ENCODE measurements at regions not wholly inside any gene's neighbourhood (a gene's known extent, or its start where the extent isn't known, plus 50 kb on each side); places are given as distances from the start of the nearest gene placed in this dataset.

DNA sequence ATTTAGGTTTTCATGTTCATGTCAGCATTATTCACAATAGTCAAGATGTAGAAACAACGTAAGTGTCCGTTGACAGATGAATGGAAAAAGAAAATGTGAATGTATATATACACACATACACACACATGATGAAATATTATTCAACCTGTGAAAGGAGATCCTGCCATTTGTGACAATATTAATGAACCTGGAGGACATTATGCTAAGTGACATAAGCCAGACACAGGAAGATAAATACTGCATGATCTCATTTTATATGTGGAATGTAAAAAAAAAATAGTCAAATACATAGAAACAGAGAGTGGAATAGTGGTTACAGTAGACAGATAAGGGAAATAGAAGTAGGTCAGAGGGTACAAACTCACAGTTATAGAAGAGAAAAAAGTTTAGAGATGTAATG, 651.1 kb upstream of the MKI67 start:
- no peak for DNase-seq

GRCh38 chr10:128779416-128779815, 653.2 kb upstream of the MKI67 start:
- DNase-seq: no peak

DNA sequence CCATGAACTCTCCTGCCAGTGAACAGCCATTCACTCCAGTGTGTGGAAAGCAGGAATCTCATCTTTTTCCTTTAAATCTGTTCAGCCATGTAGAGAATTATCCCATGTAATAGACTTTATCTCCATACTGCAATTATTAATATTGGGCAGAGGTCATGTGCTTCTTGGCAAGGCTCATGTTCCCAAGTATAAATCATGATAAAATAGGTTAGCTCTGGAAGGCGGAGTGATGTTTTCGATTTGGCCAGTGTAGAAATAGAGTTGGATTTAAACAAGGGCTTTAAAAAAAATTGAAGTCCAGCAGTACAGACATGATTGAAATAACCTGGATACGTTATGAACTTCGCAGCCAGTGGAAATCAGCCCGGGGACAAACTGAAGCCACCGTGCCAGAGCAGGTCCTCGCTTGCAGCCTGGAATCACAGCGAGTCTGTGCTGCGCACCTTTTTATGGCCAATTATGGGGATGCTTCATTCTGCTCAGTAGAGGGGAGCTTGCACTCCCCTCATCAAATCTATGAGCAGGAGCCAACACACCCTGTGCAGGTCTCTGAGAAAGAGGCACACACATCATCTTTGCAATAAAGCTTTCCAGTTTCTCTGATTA, 654.0 kb upstream of the MKI67 start:
- no peak for DNase-seq

DNA sequence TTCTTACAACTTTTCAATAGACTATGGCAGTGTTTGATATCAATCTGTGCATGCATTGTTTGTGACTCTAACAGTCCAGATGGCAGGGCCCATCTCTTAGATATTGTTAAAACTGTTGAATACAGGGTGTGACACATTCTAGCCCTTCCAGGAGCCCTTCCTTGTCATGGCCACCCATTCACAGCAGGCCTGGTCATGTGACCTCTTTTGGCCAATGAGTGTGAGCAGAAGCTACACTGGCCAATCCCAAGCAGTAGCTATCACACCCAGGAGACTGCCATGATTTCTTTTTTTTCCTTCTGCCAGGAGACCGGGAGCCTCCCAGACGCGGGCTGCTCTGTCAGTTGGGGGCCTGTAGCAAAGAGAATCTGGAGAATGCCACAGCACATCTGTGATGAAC, 655.4 kb upstream of the MKI67 start:
- no peak for DNase-seq

DNA sequence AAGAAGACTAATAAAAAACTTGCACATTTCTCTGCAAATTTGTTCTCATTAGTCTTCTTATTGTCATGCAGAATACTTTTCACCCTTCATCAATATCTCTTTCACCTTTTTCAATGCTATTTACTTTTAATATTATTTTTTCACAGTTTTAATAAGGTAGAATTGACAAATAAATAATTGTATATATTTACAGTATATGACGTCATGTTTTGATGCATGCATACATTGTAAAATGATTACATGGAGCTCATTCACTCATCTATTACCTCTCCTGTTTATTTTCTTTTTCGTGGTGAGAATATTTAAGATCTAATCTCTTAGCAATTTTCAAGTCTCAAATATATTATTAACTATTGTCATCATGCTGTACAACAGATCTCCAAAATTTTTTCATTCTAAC, 658.2 kb upstream of the MKI67 start:
- DNase-seq: no peak

DNA sequence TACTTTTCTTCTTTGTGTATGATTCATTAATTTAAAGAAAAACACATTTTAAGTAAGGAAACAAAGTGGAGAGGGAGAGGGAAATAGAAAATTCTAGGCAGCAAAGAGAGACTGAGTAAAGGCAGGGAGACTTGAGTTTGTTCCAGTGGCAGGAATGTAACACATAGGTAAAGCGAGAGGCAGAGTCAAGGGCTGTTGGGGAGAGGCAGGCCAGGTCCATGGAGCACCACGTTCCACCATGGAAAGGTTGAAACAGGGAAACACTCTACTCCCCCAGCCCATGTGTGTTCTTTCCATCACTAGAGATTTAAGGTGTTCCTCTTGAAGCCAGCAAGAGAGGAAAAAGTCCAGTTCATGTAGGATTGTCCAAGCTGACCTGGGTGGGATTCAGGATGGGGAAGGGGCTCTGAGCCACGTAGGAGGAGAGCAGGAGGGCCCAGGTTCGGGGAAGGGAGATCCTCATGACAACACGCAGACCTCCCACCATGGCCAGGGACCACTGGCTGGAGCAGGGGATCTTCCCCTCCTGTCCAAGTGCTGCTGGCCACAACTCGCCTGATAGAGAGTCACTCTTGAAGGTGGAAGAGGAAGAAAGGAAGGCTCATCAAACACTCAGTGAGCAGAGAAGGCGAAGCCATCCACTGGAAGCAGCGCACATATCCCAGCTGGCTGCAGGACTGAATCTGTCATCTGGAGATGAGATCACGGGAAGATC, 666.4 kb upstream of the MKI67 start:
- no peak for DNase-seq

GRCh38 chr10:128793726-128794655, 667.8 kb upstream of the MKI67 start:
- DNase-seq: no peak

DNA sequence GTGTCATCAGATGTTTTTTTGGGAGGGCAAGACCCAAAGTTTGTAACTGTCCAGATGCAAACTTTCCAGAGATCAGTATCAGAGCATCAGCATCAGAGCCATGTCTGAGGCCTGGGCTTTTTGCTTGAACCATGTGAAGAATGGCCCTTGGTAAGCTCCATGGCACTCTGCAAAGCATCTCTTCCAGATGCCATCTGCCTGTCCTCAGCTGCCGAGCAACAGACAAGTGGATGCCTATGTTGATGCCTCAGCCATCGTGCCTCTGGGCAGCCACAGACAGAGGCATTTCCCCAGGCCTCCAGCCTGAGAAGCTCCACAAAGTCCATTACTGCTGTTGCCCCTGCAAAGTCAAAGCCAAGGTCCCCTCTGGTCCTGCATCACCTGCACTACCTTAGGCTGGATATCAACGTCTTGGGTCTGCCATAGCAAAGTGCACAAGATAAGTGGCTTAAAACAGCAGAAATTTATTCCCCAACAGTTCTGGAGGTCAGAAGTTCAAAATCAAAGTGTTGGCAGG, 670.2 kb upstream of the MKI67 start:
- no peak for DNase-seq

GRCh38 chr10:128802062-128802461, 665.0 kb upstream of the MGMT start:
- DNase-seq: no peak

DNA sequence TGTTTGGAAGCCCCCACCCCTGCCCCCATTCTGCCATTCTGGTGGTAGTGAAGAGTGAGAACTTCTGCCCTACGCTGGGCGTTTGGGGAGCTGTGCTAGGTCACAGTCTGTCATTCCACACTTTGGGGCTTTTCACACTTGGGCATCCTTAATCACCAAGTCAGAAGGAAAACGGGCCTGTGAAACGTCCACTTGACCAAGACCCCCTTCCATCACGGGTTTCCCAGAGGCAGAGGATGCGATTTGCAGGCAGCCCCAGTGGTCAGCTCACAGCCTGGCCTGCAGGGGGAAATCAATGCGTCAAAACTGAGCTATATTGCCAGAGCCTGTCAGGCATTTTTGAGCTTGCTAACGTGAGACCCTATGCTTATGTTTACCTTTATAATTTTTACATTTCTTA, 663.3 kb upstream of the MGMT start:
- DNase-seq: no peak

- no peak for DNase-seq
Measured at GRCh38 chr10:128804411-128804810, 662.6 kb upstream of the MGMT start.

- DNase-seq: no peak
Measured at GRCh38 chr10:128808921-128809440, 658.1 kb upstream of the MGMT start.

GRCh38 chr10:128811511-128811910, 655.5 kb upstream of the MGMT start:
- no peak for DNase-seq

DNA sequence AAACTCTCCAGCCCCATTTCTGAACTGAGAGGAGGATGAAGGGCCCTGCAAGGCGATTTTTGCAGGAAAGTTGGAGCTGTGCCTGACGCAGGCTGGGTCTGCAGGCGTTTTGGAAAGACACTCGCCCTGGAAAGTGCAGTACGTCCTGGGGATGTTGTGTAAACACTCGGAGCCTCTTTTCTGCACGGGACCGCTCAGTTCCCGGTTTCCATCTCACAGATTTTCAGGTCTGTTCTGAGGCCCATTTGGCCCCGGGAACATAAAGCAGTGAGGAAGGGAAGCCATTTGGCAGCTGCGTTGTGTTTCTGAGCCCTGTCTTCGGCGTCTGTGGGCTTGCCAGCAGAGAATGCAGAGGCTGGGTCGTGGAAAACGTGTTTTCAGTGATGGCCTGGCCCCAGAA, 655.0 kb upstream of the MGMT start:
- DNase-seq: no peak

GRCh38 chr10:128813574-128813973, 653.5 kb upstream of the MGMT start:
- DNase-seq: no peak

DNA sequence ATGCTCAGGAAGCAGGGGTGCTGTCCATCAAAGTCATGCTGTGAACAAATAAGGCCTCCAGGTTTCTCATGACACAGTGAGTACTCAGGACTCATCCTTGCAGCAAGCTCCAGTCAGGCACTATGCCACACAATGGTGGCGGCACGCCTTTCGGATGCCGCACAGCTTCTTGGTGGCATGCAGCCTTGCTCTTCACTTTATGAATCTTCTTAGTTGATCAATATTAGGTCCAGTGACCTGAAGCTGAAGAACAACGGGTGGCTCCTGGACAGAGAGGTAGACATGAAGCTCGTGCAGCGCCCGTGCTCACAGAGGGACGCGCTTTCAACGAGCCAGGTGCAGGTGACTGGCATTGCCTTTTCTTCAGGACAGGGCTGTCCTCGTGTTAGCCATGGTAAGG, 653.0 kb upstream of the MGMT start:
- DNase-seq: no peak

GRCh38 chr10:128814782-128815181, 652.3 kb upstream of the MGMT start:
- DNase-seq: no peak

- no peak for DNase-seq
Measured at GRCh38 chr10:128816726-128817125, 650.3 kb upstream of the MGMT start.

DNA sequence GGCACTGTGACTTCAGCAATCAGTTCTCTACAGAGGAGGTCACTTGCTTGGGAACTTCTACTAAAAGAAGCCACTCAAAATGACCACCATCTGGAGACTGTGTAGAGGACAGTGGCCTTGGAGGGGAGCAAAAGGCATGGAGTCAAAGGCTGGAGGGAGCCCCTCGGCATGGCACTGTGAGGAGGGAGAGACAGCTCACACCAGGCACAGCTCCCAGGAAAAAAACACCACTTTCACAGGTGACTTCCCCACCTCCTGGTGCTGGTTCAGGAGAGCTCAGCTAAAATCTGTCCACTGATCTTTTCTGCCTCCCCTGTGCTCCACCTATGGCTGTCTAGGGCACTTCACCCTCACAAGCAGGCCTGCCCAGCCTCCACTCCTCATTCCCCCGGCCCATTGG, 649.4 kb upstream of the MGMT start:
- DNase-seq: no peak

- no peak for DNase-seq
Measured at GRCh38 chr10:128820663-128821062, 646.4 kb upstream of the MGMT start.

DNA sequence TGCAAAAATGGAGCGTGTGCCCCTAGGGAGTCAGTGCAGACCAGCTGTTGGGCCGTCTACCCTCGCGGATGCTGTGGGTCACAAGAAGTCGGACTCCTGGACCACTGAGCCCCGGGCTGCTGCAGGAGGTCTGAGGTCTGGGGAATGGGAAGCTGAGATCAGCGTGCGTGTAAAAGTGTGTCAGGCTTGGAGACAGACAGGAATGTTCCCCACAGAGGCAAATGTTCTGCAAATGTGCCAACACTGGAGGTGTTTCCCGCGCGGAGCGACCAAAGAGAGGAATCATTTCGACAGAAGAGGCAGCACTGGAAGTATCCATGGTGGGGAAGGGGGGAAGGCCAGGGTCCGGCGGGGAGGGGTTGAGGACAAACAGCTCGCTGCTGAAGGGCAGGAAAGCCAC, 643.8 kb upstream of the MGMT start:
- no peak for DNase-seq

DNA sequence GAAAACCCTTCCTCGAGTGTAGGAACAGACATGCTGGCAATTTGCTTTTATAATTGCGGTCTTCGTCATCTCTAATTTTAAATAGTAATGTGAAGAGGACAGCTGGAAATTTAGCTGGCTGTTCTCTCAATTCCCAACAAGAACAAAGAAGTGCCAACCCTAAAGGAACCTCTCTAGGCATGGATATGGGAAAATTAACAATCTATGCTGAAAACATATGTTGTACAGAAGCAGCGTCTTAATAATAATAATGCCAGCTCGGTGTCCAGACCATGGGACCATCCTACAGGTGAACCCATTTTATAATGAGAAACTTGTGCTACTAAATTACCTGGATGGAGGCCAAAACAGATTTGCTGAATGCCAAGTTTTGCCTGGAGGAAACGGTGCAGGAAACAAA, 641.4 kb upstream of the MGMT start:
- no peak for DNase-seq

GRCh38 chr10:128833671-128834070, 633.4 kb upstream of the MGMT start:
- no peak for DNase-seq

GRCh38 chr10:128835361-128835760, 631.7 kb upstream of the MGMT start:
- DNase-seq: no peak

All from GDM1 (cell line).